ENCODE measurements at regions not wholly inside any gene's neighbourhood (a gene's known extent, or its start where the extent isn't known, plus 50 kb on each side); places are given as distances from the start of the nearest gene placed in this dataset.

GRCh38 chr5:96284727-96285389, 148.2 kb downstream of the PCSK1 start:
- Histone ChIP-seq H3K9me3 (replicated peaks; ENCODE audit: control insufficient read depth, insufficient read depth, low read length) (no peaks in the 10 kb centered on the region), H4K20me1 (replicated peaks; ENCODE audit: control insufficient read depth, extremely low read depth, insufficient read depth, low read length) (no peaks in the 10 kb centered on the region), H3K36me3 (ENCODE audit: control insufficient read depth in 2 of 2, extremely low read depth in 1 of 2, insufficient read depth in 2 of 2, low read length in 2 of 2) (no peaks in the 10 kb centered on the region), H3K9me1 (replicated peaks; ENCODE audit: control insufficient read depth, extremely low read depth, insufficient read depth, low read length) (no peaks in the 10 kb centered on the region), H3K79me2 (ENCODE audit: control insufficient read depth, insufficient read depth, low read length) (no peaks in the 10 kb centered on the region), H3K4me3 (replicated peaks in 1 of 3; ENCODE audit: insufficient read depth in 1 of 3, low read depth in 1 of 3, low read length in 3 of 3) (no peak overlapping the region), H3K27ac (ENCODE audit: insufficient read depth, low read depth, low read length) (no peak overlapping the region), H3K9ac (replicated peaks; ENCODE audit: extremely low read depth, insufficient read depth, low read length) (no peak overlapping the region), H3K4me1 (ENCODE audit: control insufficient read depth, extremely low read depth, insufficient read depth, low read length) (peaks cover 4% of the 10 kb centered on the region), H2AFZ (ENCODE audit: low read depth, low read length) (no peak overlapping the region), H3K27me3 (ENCODE audit: control insufficient read depth in 2 of 2, insufficient read depth in 2 of 2, low read length in 2 of 2) (no peaks in the 10 kb centered on the region), H3K4me2 (ENCODE audit: insufficient read depth, low read length) (no peak overlapping the region)
- BruUV-seq (replicated peaks), result no TSS peak
- dilution Hi-C loops (cut with MboI; ENCODE audit: extremely low pct_ligation_motif_present, low sequenced_read_pairs), result no loop called here
- ChIA-PET CTCF (interaction anchor here (0.7 to 1.1 kb wide), 2 partner anchors 9 to 10 kb away, joined by 3 to 5 read pairs; no protein-coding TSS in a partner anchor), POLR2A (interaction anchor here (0.6 kb wide), 1 partner anchor 194 kb away, joined by 4 read pairs; no protein-coding TSS in a partner anchor)
- intact Hi-C loops (cut with micrococcal nuclease), result no loop called here
- no peak for DNase-seq (ENCODE audit: low read depth, low spot score)
- no peak for TF ChIP-seq EZH2 (IDR thresholded peaks at IDR 0.05; ENCODE audit: borderline replicate concordance, low read depth, low read length, severe bottlenecking)
- TF ChIP-seq GATA2 (IDR thresholded peaks at IDR 0.05; ENCODE audit: insufficient read depth, insufficient read length, low read depth, low read length), result no peak
- TF ChIP-seq POLR2A (IDR thresholded peaks at IDR 0.05; ENCODE audit: low read depth, low read length), result no peak
- TF ChIP-seq JUN (IDR thresholded peaks at IDR 0.05; ENCODE audit: borderline replicate concordance, insufficient read depth, insufficient read length, low read depth), result no peak
- TF ChIP-seq POLR2AphosphoS5 (IDR thresholded peaks at IDR 0.05; ENCODE audit: insufficient read depth, low read depth, low read length), result no peak
- TF ChIP-seq MYC (IDR thresholded peaks at IDR 0.05; ENCODE audit: low read depth, low read length), result no peak
- no peak for TF ChIP-seq MAX (IDR thresholded peaks at IDR 0.05; ENCODE audit: insufficient read depth, insufficient read length)
- TF ChIP-seq FOS (IDR thresholded peaks at IDR 0.05; ENCODE audit: borderline replicate concordance, insufficient read depth, low read length), result no peak
- TF ChIP-seq CTCF (IDR thresholded peaks at IDR 0.05; ENCODE audit: extremely low read depth in 1 of 2, insufficient read depth in 1 of 2, low read depth in 1 of 2, low read length in 2 of 2), result no peak
- no peak for FAIRE-seq
